Pulmonary artery endothelial cell (primary cell): ENCODE measurements at regions not wholly inside any gene's neighbourhood (a gene's known extent, or its start where the extent isn't known, plus 50 kb on each side); places are given as distances from the start of the nearest gene placed in this dataset.
"Not testable (repeated sequence)": the region's sequence is repeated elsewhere in the genome, so short reads cannot be mapped to it uniquely, and the experiment has no call there.

Experiments
- DNase-seq: peaks from one replicate; pipeline ENCODE4 v3.0.0-alpha.2; 2011; ENCODE audit warnings: low read depth, low spot score

DNA sequence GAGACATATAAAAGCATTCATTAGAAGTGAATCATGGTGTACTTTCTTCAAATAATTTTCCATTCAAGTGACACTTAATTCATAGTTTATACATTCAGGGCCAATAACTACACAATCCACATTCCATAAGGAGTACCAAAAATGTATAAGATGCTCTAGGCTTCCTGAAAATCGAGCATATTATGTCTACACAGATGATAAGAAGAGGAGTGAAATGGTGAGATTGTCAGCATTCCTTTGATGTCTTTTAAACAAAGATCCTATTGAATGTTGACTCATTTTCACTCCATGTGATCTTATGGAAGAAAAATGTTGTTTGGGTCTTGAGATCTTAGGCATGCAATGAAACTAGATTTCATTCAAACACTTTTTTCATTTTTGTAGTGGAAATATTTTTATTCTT, 843.2 kb downstream of the KCNA4 start:
- DNase-seq, result peak; percentile 1

DNA sequence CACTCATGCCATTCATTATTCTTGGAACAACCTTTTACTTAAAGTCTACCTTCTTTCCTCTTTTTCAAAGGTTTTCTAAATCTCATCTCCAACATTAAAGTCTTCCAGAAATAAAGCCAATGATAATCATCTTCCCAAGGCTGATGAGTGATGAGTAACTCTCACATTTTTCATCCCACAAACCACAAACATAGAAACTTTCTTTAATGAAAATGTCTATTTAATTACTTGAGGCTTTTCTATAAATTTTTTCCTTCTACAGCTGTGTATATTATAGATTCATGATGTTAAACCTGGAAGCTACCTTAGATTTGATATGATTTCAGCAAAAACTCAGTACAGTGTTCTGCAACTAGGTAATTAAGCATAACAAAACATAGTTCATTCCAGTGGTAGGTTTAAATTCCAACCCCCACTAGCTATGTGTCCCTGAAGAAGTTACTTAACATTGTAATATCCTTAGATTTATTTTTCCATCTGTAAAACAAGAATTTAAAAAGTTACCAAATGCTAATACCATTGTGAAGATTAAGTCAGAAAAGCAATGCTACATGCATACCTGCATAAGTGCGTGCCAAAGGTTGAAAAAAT, 845.4 kb downstream of the KCNA4 start:
- DNase-seq, result no peak

DNA sequence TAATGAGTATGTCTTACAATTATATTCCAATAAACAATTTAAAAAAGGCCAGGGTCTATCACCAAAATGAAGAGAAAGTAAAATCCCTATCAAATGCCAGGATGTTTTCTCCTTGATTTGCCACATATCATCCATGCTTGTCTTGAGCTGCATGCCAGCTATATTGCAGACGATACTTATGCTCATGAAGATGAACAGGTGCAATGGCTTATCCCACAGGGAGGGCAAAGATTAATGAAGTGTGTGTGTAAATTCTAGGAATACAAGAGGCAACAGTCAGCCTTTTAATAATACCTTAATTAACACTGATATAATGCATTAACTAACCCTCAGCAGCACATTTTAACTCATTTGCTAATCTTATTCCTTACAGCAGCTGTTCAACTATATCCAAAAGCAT, 850.5 kb downstream of the KCNA4 start:
- DNase-seq, result no peak

DNA sequence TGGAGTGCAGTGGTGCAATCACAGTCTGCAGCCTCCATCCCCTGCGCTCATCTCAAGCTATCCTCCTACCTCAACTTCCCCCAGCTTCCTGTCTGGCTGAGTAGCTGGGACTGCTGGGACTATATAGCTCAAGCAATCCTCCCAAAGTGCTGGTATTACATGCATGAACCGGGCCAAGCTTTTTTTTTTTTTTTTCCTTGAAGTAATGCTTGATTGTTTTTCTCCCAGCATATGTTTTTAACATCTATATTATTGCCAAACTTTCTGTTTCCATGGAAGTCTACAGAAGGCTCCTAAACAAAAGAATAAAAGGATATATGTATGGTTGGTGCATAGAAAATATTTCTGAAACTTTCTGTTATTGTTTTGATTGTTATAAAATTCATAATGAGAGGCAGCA, 853.6 kb downstream of the KCNA4 start:
- DNase-seq, result no peak

DNA sequence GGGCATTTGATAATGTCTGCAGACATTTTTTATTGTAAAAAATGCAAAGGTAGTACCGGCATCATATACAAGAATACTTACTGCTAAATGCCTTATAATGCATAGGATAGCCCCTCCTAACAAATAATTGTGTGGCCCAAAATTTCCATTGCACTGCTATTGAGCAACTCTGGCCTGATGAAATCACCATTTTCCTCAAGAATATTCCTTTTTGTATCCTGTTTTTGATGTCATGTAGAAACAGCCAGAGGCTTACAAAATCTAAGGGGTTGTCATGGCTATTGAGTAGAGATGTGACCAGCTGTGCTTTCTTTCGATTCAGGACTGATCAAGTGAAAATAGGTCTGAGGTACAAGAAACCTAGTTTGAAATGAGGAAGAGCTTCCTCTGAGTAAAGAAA, 854.3 kb downstream of the KCNA4 start:
- no peak for DNase-seq

DNA sequence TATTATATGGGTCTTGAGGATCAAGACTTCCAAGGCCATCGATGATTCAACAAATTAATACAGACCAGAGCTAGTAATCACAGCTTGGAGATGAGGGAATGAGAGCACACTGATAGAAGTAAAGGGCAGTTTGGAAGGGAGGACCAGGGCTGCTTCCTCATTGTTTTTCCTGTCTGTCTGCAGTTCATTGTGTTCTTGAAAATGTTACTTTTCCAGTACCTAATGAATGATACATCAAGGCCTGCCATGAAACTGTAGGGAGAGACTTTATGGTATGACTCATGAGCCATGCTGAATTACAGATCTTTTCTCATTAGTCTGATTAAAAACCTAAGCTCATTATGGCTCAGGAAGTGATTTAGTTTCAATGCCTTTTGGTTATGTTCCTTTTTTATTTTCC, 855.6 kb downstream of the KCNA4 start:
- DNase-seq, result peak; percentile 5

DNA sequence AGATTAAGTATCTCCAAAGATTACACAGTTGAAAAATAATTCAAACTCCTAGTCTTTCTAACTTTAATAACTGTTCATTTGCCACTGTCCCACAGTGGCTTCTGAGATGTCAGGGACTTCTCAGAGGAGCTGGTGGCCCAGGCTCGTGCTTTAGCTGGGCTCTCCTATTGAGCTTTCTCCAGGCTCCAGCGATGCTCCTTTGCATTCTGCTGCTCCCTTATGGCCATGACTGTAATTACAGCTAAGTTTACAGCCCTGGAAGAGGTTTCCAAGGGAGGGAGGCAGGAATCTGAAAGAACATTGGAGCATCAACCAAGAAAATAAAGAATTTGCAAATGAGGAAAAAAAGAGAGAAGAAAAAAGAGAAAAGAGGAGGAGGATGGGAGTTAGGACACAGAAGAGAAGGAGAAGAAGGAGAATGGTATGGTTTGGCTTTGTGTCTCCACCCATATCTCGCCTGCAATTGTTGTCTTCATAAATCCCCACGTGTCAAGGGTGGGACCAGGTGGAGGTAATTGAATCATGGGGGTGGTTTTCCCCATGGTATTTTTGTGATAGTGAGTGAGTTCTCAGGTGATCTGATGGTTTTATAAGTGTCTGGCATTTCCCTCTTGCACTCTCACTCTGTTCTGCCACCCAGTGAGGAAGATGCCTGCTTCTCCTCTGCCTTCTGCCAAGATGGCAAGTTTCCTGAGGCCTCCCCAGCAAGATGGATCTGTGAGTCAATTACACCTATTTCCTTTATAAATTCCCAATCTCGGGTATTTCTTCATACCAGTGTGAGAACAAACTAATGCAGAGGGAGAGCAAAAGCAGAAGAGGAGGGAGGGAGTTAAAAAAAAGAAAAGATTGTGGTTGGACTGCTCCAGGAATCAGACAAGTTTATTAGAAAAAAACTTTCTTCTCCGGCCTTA, 857.0 kb downstream of the KCNA4 start:
- DNase-seq, result peak; percentile 64

DNA sequence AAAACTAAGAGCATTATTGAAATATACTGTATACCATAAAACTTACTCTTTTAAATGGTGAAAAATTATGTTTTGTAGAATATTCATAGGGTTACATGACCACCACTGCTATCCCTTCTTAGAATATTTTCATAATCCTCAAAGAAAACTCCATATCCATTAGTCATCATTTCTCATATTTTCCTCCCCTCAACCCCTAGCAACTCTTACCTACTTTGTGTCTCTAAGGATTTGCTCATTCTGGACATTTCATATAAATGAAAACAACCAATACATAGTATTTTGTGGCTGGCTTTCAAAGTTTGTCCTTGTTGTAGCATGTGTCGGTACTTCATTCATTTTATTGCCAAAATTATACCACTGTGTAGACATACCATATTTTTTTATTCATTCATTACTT, 863.8 kb downstream of the KCNA4 start:
- DNase-seq, result no peak

DNA sequence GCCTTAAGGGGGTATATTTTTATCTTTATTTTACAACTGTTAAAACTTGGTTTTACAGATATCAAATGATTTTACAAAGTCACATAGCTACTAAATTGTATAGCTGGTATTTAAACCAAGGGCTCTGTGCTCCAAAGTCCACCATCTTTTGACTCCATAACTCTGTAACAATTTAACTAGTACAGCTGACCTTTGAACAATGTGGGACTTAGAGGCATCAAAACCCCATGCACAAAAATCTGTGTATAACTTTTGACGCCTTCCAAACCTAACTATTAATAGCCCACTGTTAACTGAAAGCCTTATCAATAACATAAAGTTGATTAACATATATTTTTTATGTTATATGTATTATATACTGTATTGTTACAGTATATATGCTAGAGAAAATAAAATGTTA, 874.3 kb downstream of the KCNA4 start:
- not testable (repeated sequence) for DNase-seq

DNA sequence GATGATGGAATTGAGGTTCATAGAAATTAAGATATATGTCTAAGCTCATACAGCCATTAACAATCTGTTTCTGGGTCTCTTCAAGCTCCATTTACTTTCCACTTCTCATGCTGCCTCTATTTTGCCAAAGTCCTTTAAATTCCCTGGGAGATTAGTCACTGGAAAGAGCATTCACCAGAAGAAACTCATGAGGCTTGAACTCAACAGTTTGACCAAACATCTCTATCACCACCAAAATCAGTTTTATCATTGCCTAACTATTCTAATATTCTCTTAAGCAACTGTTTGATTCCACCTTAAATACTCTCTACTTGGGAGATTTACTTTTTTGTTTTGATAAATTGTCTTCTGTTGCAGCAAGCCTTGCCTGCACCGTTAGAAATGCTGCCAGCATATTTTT, 881.3 kb downstream of the KCNA4 start:
- no peak for DNase-seq

DNA sequence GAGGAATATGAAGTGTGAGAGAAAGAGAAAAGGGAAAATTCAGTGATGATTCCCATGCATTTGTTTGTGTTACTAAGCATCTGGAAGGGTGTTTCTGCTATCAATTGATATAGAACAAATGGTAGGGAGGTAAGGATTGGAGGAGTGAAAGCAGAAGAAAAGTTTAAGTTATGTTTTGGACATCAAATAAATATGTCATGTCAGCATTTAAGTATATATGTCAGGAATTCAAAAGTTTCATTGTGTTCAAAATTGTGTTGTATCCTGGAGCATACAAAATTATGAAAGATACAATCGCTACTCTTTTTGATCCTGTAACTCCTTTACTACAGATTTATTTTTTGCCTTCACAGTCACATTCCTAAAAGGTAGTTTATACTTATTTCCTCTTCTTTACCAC, 885.8 kb downstream of the KCNA4 start:
- DNase-seq, result no peak

DNA sequence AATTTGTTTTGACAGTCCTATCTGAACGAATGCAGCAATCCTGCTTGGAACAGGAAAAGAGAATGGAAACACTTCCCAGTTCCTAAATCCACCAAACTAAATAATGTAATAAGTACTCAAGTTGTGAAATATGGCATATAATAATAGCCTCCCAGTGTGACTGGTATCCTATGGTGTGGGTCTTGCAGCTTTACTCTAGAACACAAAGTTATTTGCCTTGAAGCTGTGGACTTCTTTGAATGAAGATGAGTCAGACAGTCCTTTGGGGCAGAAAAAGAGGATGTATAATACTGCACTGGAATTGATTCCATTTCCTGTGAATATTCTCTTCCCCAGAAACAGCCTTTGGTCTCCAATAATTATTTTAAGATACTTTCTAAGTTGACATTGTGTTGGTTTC, 887.0 kb downstream of the KCNA4 start:
- DNase-seq, result peak; percentile 10

DNA sequence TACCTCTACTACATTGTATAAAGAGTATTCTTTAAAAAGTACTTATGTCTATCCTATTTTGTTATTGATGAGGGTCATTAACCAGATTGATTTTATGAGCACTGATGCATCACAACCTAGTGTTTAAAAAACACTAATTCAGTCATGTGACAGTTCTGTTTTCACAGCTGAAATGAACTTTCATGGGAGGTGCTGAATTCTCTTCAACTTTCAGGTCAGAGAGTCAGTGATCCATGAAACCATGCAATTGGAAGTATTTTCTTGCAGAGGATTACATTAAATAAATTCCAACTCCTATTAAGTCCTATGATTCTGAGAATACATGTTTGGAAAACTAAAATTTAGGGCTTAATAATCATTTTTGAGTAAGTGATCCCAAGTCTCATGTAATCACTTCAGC, 889.4 kb downstream of the KCNA4 start:
- no peak for DNase-seq

DNA sequence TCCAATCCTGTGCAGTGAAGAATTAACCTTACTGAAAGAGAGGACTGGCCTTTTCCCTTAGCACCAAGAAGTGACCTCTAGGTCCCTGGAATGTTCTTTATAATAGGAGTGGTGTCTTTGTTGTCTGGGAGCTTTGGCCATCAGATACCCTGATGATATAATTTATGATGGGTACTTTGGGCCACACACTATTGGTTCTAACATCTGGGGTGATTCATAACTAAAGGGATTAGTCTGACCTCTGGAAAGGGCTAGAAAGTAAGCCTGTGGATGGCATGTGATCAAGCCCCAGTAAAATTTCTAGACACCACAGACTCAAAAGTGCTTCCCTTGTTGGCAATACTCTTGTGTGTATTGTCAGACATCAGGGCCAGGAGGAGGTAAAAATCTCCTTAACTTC, 891.2 kb downstream of the KCNA4 start:
- no peak for DNase-seq

DNA sequence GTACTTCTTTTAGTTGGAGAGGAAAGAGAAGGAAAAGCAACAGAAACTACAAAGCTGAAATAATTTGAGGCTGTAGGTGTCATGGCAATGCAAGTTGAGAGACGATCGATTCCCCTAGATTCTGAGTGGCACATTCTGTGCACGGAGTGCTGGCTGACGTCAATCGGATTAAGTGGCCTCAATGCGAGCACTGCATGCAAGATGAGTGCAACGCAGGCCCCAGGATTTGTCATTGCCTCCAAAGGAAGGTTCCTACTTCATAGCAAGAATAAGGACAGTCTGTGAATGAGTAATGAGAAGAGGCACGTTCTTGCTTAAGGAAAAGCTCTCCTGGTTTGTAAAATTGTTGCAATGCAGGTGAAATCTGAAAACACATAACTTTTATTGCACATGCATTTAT, 892.4 kb downstream of the KCNA4 start:
- DNase-seq, result no peak

DNA sequence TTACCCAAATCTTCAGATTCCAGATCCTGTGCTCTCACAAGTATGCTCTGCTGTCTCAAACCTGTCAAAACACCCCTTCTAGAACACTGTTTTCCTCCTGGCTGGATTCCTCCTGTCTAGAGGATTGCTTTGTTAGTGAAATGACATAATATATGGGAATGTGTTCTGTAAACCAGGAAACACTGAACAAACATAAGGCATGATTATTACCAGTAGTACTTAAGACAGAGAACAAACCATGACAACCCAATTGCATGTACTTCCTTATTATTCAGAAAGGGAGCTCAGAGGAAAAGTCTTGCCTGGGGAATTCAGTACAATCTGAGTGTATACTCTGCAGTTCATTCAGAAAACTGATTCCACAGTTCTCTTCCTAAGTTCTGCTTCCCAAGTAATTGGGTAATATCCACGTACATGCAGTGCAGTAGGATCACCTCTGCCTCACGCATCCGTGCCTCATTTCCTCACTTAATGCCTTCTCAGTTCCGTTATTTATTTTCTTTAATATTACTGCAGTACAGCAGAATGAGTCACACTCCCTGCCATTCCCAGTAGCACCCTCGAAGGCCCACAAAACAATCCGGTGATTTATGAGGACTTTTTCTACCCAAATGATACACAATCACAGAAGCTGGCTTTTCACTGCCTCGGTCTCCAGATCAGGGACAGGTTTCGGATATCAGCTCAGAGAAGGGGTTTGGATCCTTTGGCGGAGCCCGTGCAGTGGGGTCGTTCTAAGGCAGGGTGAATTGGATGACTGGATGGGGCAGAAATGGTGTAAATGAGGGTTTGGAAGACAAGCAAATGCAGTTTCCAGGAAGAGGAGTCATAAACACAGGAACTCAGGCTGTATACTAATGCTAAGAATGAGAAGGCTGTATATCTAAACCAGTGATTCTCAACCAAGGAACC, 896.9 kb downstream of the KCNA4 start:
- peak; percentile 97 for DNase-seq

DNA sequence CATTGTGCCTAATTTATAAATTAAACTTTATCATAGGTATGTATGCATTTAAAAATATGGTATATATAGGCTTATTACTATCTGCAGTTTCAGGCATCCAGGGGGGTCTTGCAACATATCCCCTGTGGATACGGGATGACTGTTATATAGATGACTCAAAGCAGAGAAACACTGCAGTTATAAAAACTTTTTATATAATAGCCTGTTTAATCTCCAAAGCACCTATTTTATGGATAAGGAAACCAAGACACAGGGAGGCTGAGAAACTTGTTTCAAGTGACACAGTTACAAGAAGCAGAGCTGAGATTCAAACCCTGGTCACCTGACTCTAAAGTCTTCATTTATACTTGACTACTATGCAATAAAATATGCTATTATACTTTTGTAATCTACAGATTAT, 897.7 kb downstream of the KCNA4 start:
- peak; percentile 4 for DNase-seq

DNA sequence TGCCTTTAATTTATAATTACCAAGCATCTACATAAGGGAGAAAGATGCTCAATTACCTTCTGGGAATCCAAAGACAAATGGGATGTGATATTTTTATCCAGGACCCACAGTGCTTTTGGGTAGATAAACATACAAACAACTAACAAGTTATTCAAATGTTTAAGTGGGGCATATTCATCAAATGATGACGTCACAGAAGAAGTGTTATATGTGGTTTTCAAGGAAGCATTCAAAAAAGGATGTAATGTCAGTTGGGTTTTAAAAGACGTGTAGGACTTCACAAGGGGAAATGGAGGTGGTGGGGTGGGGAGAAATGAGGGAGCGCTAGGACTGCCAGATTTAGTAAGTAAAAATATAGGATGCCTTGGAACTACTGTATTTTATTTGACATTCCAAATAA, 915.9 kb downstream of the KCNA4 start:
- DNase-seq, result no peak

DNA sequence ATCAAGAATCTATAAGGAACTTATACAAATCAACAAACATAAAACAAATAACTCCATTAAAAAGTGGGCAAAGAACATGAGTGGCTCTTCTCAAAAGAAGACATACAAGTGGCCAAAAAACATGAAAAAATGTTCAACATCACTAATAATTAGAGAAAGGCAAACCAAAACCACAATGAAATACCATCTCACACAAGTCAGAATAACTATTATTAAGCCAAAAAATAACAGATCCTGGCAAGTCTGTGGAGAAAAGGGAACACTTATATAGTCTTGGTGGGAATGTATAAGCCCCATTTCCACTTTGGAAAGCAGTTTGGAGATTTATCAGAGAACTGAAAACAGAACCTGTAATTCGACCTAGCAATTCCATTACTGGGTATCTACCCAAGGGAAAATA, 921.0 kb downstream of the KCNA4 start:
- DNase-seq, result no peak

DNA sequence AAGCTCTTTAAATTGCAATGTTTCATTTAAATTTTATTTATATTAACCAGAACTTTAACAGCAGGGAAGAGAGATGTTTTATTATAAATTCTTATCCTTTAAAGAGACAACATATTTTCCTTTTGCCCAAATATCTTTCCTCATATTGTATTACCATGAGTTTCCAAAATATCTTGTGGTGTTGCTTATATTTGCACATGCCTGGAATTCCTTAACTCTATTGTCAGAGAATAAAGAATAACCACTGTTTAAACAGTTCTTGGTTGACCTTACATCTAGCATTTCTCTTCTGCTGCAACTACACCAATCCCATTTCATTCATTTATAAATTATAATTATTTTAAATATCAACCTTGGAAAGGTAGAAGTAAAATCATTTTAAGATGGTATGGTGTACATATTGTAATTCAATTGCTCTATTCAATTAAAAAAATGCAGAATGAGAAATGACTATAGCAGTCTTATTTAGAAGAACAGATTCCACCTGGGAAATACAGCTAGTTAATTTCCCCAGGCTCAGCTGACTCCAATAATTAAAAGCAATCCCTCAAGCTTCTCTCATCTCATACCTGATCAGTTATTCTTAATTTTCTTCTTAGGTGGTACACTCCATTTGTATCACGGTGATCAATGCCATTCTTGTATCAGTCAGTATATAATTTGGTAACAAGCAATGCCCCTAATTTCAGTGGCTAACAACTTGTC, 923.3 kb downstream of the KCNA4 start:
- DNase-seq, result no peak

DNA sequence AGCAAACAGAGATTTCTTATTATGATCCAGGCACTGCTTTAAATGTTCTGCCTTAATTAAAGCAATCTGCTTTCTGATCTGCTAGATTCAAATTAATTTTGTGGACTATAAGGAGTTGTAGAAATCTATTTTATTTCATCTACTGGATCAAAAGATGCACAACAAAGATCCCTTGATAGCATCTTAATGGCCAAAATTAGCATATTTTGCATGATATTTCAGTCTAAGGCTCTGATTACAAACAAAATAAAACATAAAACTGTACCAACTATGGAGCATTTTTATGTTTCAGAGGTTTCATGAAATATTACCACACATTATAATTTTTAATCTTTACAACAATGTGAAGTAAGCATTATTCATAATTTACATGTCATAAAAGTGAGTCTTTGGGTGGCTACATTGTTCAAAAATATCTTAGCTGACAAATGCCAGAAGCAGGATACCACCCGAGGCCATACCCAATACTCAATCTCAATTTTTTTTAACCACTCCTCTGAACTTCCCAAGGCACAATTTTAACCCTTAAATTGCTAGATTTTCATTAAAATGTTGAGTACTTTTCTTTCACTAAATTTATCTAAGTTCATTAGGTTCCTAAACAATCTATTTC, 929.5 kb downstream of the KCNA4 start:
- no peak for DNase-seq
